Endothelial cell of umbilical vein (primary cell): ENCODE measurements at regions not wholly inside any gene's neighbourhood (a gene's known extent, or its start where the extent isn't known, plus 50 kb on each side); places are given as distances from the start of the nearest gene placed in this dataset.

Source experiments
- BruUV-seq: library from RNA; stranded (reverse); fragments of 400-500 nt; replicated peaks from 2 replicates; lab custom pipeline; 2021; lab: Mats Ljungman, UMichigan
- CTCF ChIA-PET: fragments of 300-600, 350-600 bp; sonication (Branson Sonifier 250); formaldehyde crosslinking; loops from one replicate; lab custom pipeline; 2021; ENCODE audit warnings: antibody characterized with exemption, inconsistent platforms; lab: Charles Lee
- POLR2A ChIA-PET: fragments of 300-600, 350-600 bp; sonication (Branson Sonifier 250); formaldehyde crosslinking; loops from one replicate; lab custom pipeline; 2021; ENCODE audit warnings: antibody characterized with exemption, inconsistent platforms; lab: Charles Lee
- DNase-seq: peaks from one replicate; pipeline ENCODE4 v3.0.0-alpha.2; 2011; ENCODE audit warnings: low read depth, low spot score
- FAIRE-seq: peaks from 2 replicates; lab custom pipeline; 2011; peaks lifted over from hg19 to GRCh38; lab: Jason Lieb, UNC
- H2AFZ ChIP-seq: 2 replicates; pipeline ENCODE4 v1.6.0; 2012; ENCODE audit warnings: low read depth, low read length, control low read depth, inconsistent platforms
- H3K27ac ChIP-seq: 2 replicates; pipeline ENCODE4 v1.5.1; 2011; ENCODE audit warnings: low read depth, mild to moderate bottlenecking, control low read depth, low read length, moderate library complexity; ENCODE audit not compliant: insufficient read depth
- H3K27me3 ChIP-seq, 2 experiments: 2 replicates each; pipeline versions ENCODE4 v1.6.0 to v1.6.1; 2011; ENCODE audit warnings: low read length in 2 of 2, mixed read lengths in 1 of 2; ENCODE audit not compliant: control insufficient read depth in 2 of 2, insufficient read depth in 2 of 2
- H3K36me3 ChIP-seq, 2 experiments: 2 replicates in 1 of 2; 3 replicates in 1 of 2; pipeline ENCODE4 v1.5.1; 2011; ENCODE audit warnings: low read length in 2 of 2, mild to moderate bottlenecking in 1 of 2, moderate library complexity in 1 of 2; ENCODE audit not compliant: control insufficient read depth in 2 of 2, insufficient read depth in 2 of 2; ENCODE audit errors: extremely low read depth in 1 of 2
- H3K4me1 ChIP-seq: 3 replicates; pipeline ENCODE4 v1.5.1; 2011; ENCODE audit warnings: mild to moderate bottlenecking, low read length; ENCODE audit not compliant: control insufficient read depth, insufficient read depth; ENCODE audit errors: extremely low read depth
- H3K4me2 ChIP-seq: 2 replicates; pipeline ENCODE4 v1.6.1; 2011; ENCODE audit warnings: low read length, control low read depth, mixed read lengths; ENCODE audit not compliant: insufficient read depth
- H3K4me3 ChIP-seq, 3 experiments: fragments of 200-600 bp in 1 of 3; sonication (generic), shearing (Covaris generic) in 1 of 3; replicated peaks in 1 of 3; 2 replicates each; pipeline ENCODE4 v1.5.1; 2011 to 2016; ENCODE audit warnings: control low read depth in 3 of 3, low read length in 3 of 3, mild to moderate bottlenecking in 2 of 3, inconsistent platforms in 1 of 3, low read depth in 1 of 3, moderate library complexity in 1 of 3; ENCODE audit not compliant: insufficient read depth in 1 of 3
- H3K79me2 ChIP-seq: 2 replicates; pipeline ENCODE4 v1.6.0; 2012; ENCODE audit warnings: low read length, inconsistent platforms; ENCODE audit not compliant: control insufficient read depth, insufficient read depth
- H3K9ac ChIP-seq: replicated peaks from 2 replicates; pipeline ENCODE3; 2011; ENCODE audit warnings: low read length, control low read depth; ENCODE audit not compliant: insufficient read depth; ENCODE audit errors: extremely low read depth
- H3K9me1 ChIP-seq: replicated peaks from 3 replicates; pipeline ENCODE4 v1.6.0; 2011; ENCODE audit warnings: mild to moderate bottlenecking, low read length; ENCODE audit not compliant: control insufficient read depth, insufficient read depth; ENCODE audit errors: extremely low read depth
- H3K9me3 ChIP-seq: replicated peaks from 2 replicates; pipeline ENCODE4 v1.5.1; 2012; ENCODE audit warnings: low read length, inconsistent platforms; ENCODE audit not compliant: control insufficient read depth, insufficient read depth
- H4K20me1 ChIP-seq: replicated peaks from 2 replicates; pipeline ENCODE3; 2011; ENCODE audit warnings: mild to moderate bottlenecking, low read length; ENCODE audit not compliant: control insufficient read depth, insufficient read depth; ENCODE audit errors: extremely low read depth
- EZH2 ChIP-seq: IDR thresholded peaks from 2 replicates; pipeline ENCODE4 v1.6.1; 2012; ENCODE audit warnings: borderline replicate concordance, low read depth, mild to moderate bottlenecking, moderate library complexity, low read length, inconsistent platforms; ENCODE audit not compliant: severe bottlenecking
- FOS ChIP-seq: IDR thresholded peaks from 2 replicates; pipeline ENCODE4 v1.6.1; 2011; ENCODE audit warnings: mild to moderate bottlenecking, low read length, moderate library complexity, borderline replicate concordance; ENCODE audit not compliant: insufficient read depth
- GATA2 ChIP-seq: IDR thresholded peaks from 2 replicates; pipeline ENCODE4 v1.7.0; 2011; ENCODE audit warnings: low read depth, mild to moderate bottlenecking, moderate library complexity, mixed read lengths, low read length; ENCODE audit not compliant: insufficient read length, insufficient read depth
- JUN ChIP-seq: IDR thresholded peaks from 2 replicates; pipeline ENCODE4 v1.6.1; 2011; ENCODE audit warnings: borderline replicate concordance, low read depth; ENCODE audit not compliant: insufficient read length, insufficient read depth
- MYC ChIP-seq: IDR thresholded peaks from one replicate; pipeline ENCODE4 v1.6.1; 2011; ENCODE audit warnings: mild to moderate bottlenecking, low read depth, low read length
- POLR2A ChIP-seq: IDR thresholded peaks from 2 replicates; pipeline ENCODE4 v1.6.1; 2012; ENCODE audit warnings: low read depth, mild to moderate bottlenecking, control low read depth, low read length
- POLR2AphosphoS5 ChIP-seq: IDR thresholded peaks from 2 replicates; pipeline ENCODE4 v1.6.1; 2012; ENCODE audit warnings: low read depth, mild to moderate bottlenecking, control low read depth, low read length, moderate library complexity; ENCODE audit not compliant: insufficient read depth
- dilution Hi-C: fragments of 300-500 bp; cut with MboI; formaldehyde crosslinking; loops from one replicate; pipeline ENCODE4 v1.15.0; 2019; ENCODE audit warnings: low sequenced_read_pairs; ENCODE audit not compliant: extremely low pct_ligation_motif_present
- intact Hi-C: fragments of 100-400 bp; cut with micrococcal nuclease; formaldehyde crosslinking; loops from one replicate; pipeline ENCODE4 v1.10.0; 2022
- TF ChIP-seq, protein P1 (sequence below), 2 donors: IDR thresholded peaks; 1 replicate in 1 of 2; 2 replicates in 1 of 2; pipeline ENCODE4 v1.5.1; 2011; ENCODE audit warnings: low read length in 2 of 2, mild to moderate bottlenecking in 2 of 2, moderate library complexity in 2 of 2, control low read depth in 1 of 2, inconsistent platforms in 1 of 2, low read depth in 1 of 2; ENCODE audit not compliant: insufficient read depth in 1 of 2; ENCODE audit errors: extremely low read depth in 1 of 2
- TF ChIP-seq, protein P2 (sequence below): IDR thresholded peaks from 2 replicates; pipeline ENCODE4 v1.6.1; 2011; ENCODE audit not compliant: insufficient read depth, insufficient read length

DNA sequence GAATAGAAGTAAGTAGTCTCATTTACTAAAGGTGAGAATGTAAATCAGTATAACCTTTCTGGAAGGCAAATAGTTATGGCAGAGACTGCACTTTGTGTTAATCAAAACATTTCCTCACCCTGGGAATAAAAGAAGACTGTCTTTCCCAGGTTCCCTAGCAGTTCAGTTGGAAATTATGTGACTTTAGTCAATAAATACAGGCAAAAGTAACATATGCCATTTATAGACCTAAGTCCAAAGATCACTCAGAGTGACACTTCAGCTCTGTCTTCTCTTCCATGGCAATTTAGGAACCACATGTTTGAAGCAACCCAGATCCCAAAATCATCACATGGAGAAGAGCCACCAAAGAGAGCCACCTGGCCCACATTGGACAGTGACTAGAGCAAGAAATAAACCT is 160.7 kb upstream of the SV2C start:
- H3K36me3 ChIP-seq = no peaks in the 10 kb centered on the region
- POLR2A ChIA-PET = no interaction called here
- no peaks in the 10 kb centered on the region for H3K79me2 ChIP-seq
- DNase-seq (no peak), FAIRE-seq (no peak)
- H3K9me1 ChIP-seq = no peaks in the 10 kb centered on the region
- intact Hi-C loops = no loop called here
- no peaks in the 10 kb centered on the region for H3K9me3 ChIP-seq
- no peak overlapping the region for H3K9ac ChIP-seq
- TF ChIP-seq POLR2AphosphoS5 (no peak), FOS (no peak)
- H3K4me2 ChIP-seq = no peak overlapping the region
- CTCF ChIA-PET = no interaction called here
- H3K4me1 ChIP-seq = no peaks in the 10 kb centered on the region
- H3K27me3 ChIP-seq = no peaks in the 10 kb centered on the region
- no peak overlapping the region for H3K4me3 ChIP-seq
- dilution Hi-C loops = no loop called here
- no peak overlapping the region for H2AFZ ChIP-seq
- H4K20me1 ChIP-seq = no peaks in the 10 kb centered on the region
- H3K27ac ChIP-seq = no peak overlapping the region
- BruUV-seq = no TSS peak

DNA sequence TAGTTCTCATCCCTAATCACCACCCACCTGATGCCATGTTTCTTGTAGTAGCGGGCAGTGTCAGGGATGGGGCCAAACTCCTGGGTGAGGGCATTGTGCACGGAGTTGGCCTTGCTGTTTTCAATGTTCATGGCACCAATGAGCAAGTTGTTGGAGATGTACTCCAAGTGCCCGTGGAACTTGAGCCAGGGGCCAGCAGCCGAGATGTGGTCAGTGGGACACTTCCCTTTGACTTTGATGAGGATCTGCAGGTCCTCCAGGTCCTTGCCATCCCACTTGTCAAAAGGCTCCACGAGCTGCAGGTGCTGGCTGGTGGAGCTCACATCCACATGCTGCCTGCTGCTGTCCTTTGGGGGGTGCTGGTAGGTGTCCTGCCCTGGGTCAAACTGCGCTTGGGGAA is 162.2 kb upstream of the SV2C start:
- intact Hi-C loops (no loop called here), dilution Hi-C loops (no loop called here)
- H3K9me3 ChIP-seq = no peaks in the 10 kb centered on the region
- DNase-seq (no peak), FAIRE-seq (no peak)
- H3K9ac ChIP-seq = no peak overlapping the region
- H3K27ac ChIP-seq = no peak overlapping the region
- no peaks in the 10 kb centered on the region for H3K79me2 ChIP-seq
- H3K4me2 ChIP-seq = no peak overlapping the region
- BruUV-seq = no TSS peak
- TF ChIP-seq, protein P1, sequence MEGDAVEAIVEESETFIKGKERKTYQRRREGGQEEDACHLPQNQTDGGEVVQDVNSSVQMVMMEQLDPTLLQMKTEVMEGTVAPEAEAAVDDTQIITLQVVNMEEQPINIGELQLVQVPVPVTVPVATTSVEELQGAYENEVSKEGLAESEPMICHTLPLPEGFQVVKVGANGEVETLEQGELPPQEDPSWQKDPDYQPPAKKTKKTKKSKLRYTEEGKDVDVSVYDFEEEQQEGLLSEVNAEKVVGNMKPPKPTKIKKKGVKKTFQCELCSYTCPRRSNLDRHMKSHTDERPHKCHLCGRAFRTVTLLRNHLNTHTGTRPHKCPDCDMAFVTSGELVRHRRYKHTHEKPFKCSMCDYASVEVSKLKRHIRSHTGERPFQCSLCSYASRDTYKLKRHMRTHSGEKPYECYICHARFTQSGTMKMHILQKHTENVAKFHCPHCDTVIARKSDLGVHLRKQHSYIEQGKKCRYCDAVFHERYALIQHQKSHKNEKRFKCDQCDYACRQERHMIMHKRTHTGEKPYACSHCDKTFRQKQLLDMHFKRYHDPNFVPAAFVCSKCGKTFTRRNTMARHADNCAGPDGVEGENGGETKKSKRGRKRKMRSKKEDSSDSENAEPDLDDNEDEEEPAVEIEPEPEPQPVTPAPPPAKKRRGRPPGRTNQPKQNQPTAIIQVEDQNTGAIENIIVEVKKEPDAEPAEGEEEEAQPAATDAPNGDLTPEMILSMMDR (IDR thresholded peaks at IDR 0.05; ENCODE audit: extremely low read depth in 1 of 2, insufficient read depth in 1 of 2, low read depth in 1 of 2, low read length in 2 of 2) = no peak
- TF ChIP-seq JUN (no peak), MYC (no peak), POLR2AphosphoS5 (no peak), FOS (no peak), POLR2A (no peak), EZH2 (no peak), GATA2 (no peak)
- TF ChIP-seq, protein P2, sequence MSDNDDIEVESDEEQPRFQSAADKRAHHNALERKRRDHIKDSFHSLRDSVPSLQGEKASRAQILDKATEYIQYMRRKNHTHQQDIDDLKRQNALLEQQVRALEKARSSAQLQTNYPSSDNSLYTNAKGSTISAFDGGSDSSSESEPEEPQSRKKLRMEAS = no peak
- no peaks in the 10 kb centered on the region for H4K20me1 ChIP-seq
- no peaks in the 10 kb centered on the region for H3K9me1 ChIP-seq
- no peaks in the 10 kb centered on the region for H3K27me3 ChIP-seq
- H3K36me3 ChIP-seq = no peaks in the 10 kb centered on the region
- H3K4me3 ChIP-seq = no peak overlapping the region
- no peak overlapping the region for H2AFZ ChIP-seq
- no peaks in the 10 kb centered on the region for H3K4me1 ChIP-seq
- ChIA-PET POLR2A (no interaction called here), CTCF (no interaction called here)
